Transverse colon (tissue), 4 donors: ENCODE measurements at regions not wholly inside any gene's neighbourhood (a gene's known extent, or its start where the extent isn't known, plus 50 kb on each side); places are given as distances from the start of the nearest gene placed in this dataset.

Experiments
- DNase-seq: peaks from one replicate; pipeline ENCODE4 v3.0.0-alpha.2; 2019
- H3K27ac ChIP-seq, 4 donors: fragments of 200-600 bp; sonication (generic); 2 replicates each; pipeline ENCODE4 v1.5.1; 2016 to 2018; ENCODE audit warnings: inconsistent platforms in 4 of 4
- H3K27me3 ChIP-seq: fragments of 200-600 bp; sonication (generic); 2 replicates; pipeline ENCODE4 v1.5.1; 2017; ENCODE audit warnings: inconsistent platforms
- H3K36me3 ChIP-seq, 4 donors: fragments of 200-600 bp; sonication (generic); 2 replicates each; pipeline ENCODE4 v1.5.1; 2017 to 2019; ENCODE audit warnings: inconsistent platforms in 4 of 4
- H3K4me1 ChIP-seq, 4 donors: fragments of 200-600 bp; sonication (generic); 2 replicates each; pipeline ENCODE4 v1.5.1; 2017 to 2020; ENCODE audit warnings: inconsistent platforms in 4 of 4
- H3K4me3 ChIP-seq, 4 donors: fragments of 200-600 bp; sonication (generic); 1 replicate in 1 of 4; 2 replicates in 3 of 4; pipeline versions ENCODE4 v1.5.1 to v1.6.1; 2017 to 2019; ENCODE audit warnings: inconsistent platforms in 4 of 4
- H3K9me3 ChIP-seq, 2 donors: fragments of 200-600 bp; sonication (generic); 2 replicates each; pipeline ENCODE4 v1.5.1; 2017 to 2019; ENCODE audit warnings: inconsistent platforms in 2 of 2
- CTCF ChIP-seq, 5 experiments: fragments of 200-600 bp in 3 of 5; fragments of 450-650 bp in 2 of 5; sonication (generic) in 3 of 5; IDR thresholded peaks; 1 replicate in 2 of 5; 2 replicates in 3 of 5; pipeline ENCODE4 v1.5.1; 2016 to 2017; ENCODE audit warnings: antibody characterized with exemption in 5 of 5, inconsistent platforms in 3 of 5, mild to moderate bottlenecking in 2 of 5, moderate library complexity in 1 of 5
- EP300 ChIP-seq: sonication (generic); formaldehyde crosslinking; IDR thresholded peaks from one replicate; pipeline ENCODE4 v1.6.1; 2017; ENCODE audit warnings: antibody characterized with exemption, low read depth
- POLR2A ChIP-seq: fragments of 450-650 bp; IDR thresholded peaks from one replicate; pipeline ENCODE4 v1.6.1; 2016; ENCODE audit warnings: antibody characterized with exemption, mild to moderate bottlenecking, moderate library complexity
- POLR2AphosphoS5 ChIP-seq, 3 donors: sonication (generic); formaldehyde crosslinking; IDR thresholded peaks; one replicate each; pipeline ENCODE4 v1.6.1; 2016; ENCODE audit warnings: antibody characterized with exemption in 3 of 3
- WGBS, 2 donors: methylation state at CpG; one replicate each; pipeline ENCODE4 v1.1.5; 2018; ENCODE audit warnings: low coverage in 1 of 2; 5-methylcytosine and 5-hydroxymethylcytosine counted together
- in situ Hi-C, 4 donors: fragments of 200-750 bp; cut with MboI; loops; one replicate each; pipeline versions ENCODE4 v1.15.0 to v1.15.1; 2017; ENCODE audit warnings: low sequenced_read_pairs in 3 of 4, low pct_ligation_motif_present in 1 of 4, low pct_unique_long_range_greater_than_20kb in 1 of 4
- intact Hi-C: fragments of 100-400 bp; cut with DNase I; formaldehyde crosslinking; loops from one replicate; pipeline ENCODE4 v1.15.1; 2023; ENCODE audit warnings: low total_unique reads

GRCh38 chr9:30713243-30713642 is 1671.2 kb upstream of the ACO1 start:
- intact Hi-C loops: no loop called here
- Histone ChIP-seq H3K4me3 (no peak overlapping the region), H3K27me3 (no peaks in the 10 kb centered on the region), H3K27ac (no peak overlapping the region), H3K4me1 (no peaks in the 10 kb centered on the region), H3K9me3 (no peaks in the 10 kb centered on the region), H3K36me3 (no peaks in the 10 kb centered on the region)
- no peak for TF ChIP-seq POLR2AphosphoS5 (IDR thresholded peaks at IDR 0.05)
- no peak for TF ChIP-seq POLR2A
- TF ChIP-seq EP300: no peak
- TF ChIP-seq CTCF (IDR thresholded peaks at IDR 0.05): no peak
- no peak for DNase-seq
- in situ Hi-C loops: no loop called here

GRCh38 chr9:30714389-30714788 is 1670.1 kb upstream of the ACO1 start:
- H3K4me3 ChIP-seq: no peak overlapping the region
- H3K27ac ChIP-seq: no peak overlapping the region
- H3K4me1 ChIP-seq: no peaks in the 10 kb centered on the region
- intact Hi-C loops: no loop called here
- 17 to 43% methylated on average over 1 of the region's 1 CpG for WGBS, 2 donors
- TF ChIP-seq POLR2AphosphoS5 (IDR thresholded peaks at IDR 0.05) (no peak), CTCF (IDR thresholded peaks at IDR 0.05) (no peak), EP300 (no peak), POLR2A (no peak)
- no peaks in the 10 kb centered on the region for H3K27me3 ChIP-seq
- in situ Hi-C loops: no loop called here
- H3K36me3 ChIP-seq: no peaks in the 10 kb centered on the region
- no peaks in the 10 kb centered on the region for H3K9me3 ChIP-seq
- no peak for DNase-seq

GRCh38 chr9:30718483-30718882 is 1666.0 kb upstream of the ACO1 start:
- no peak for TF ChIP-seq EP300
- TF ChIP-seq POLR2A: no peak
- TF ChIP-seq CTCF (IDR thresholded peaks at IDR 0.05): no peak
- TF ChIP-seq POLR2AphosphoS5 (IDR thresholded peaks at IDR 0.05): no peak
- no peaks in the 10 kb centered on the region for H3K36me3 ChIP-seq

GRCh38 chr9:30722065-30722464 is 1662.4 kb upstream of the ACO1 start:
- no peak overlapping the region for H3K4me3 ChIP-seq
- H3K27me3 ChIP-seq: no peaks in the 10 kb centered on the region
- H3K9me3 ChIP-seq: no peaks in the 10 kb centered on the region
- in situ Hi-C loops: no loop called here
- H3K4me1 ChIP-seq: no peaks in the 10 kb centered on the region
- TF ChIP-seq EP300 (no peak), CTCF (IDR thresholded peaks at IDR 0.05) (no peak), POLR2AphosphoS5 (IDR thresholded peaks at IDR 0.05) (no peak), POLR2A (no peak)
- H3K27ac ChIP-seq: no peak overlapping the region
- no peak for DNase-seq
- intact Hi-C loops: no loop called here
- no peaks in the 10 kb centered on the region for H3K36me3 ChIP-seq
- 68 to 75% methylated on average over 4 to 5 of the region's 5 CpGs for WGBS, 2 donors

More at GRCh38 chr9:30718483-30718882, 1666.0 kb upstream of the ACO1 start:
- Histone ChIP-seq H3K4me1 (no peaks in the 10 kb centered on the region), H3K27me3 (no peaks in the 10 kb centered on the region), H3K4me3 (no peak overlapping the region), H3K9me3 (no peaks in the 10 kb centered on the region), H3K27ac (no peak overlapping the region)
- in situ Hi-C loops: no loop called here
- WGBS, 2 donors: 71 to 73% methylated on average over 1 of the region's 1 CpG
- intact Hi-C loops: no loop called here
- no peak for DNase-seq
